ENCODE measurements at regions not wholly inside any gene's neighbourhood (a gene's known extent, or its start where the extent isn't known, plus 50 kb on each side); places are given as distances from the start of the nearest gene placed in this dataset.

DNA sequence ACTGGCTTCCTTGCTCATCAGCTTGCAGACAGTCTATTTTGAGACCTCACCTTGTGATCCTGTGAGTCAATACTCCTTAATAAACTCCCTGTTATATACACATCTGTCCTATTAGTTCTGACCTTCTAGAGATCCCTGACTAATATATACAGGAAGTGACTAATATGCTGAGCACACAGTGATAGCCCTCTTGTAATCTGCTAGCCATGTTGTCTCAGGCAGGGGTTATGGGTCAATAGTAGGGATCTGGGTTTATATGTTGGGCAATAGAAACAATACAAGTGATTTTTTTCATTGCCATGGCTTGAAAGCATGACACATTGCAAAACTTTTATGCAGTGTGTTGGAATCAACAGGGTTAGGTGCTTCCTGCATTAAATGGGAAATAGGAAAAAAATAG is 562.2 kb downstream of the GALC start:
- no peaks in the 10 kb centered on the region for H3K36me3 ChIP-seq (replicated peaks)
- no peaks in the 10 kb centered on the region for H3K27me3 ChIP-seq (replicated peaks)
- in situ Hi-C loops (cut with HindIII; ENCODE audit: low pct_ligation_motif_present, low sequenced_read_pairs) = no loop called here
- H3K27ac ChIP-seq = no peak overlapping the region
- DNase-seq = no peak
- no peak for TF ChIP-seq CTCF (IDR thresholded peaks at IDR 0.05; ENCODE audit: low read depth, low read length, missing control alignments)
- no peak overlapping the region for H3K4me3 ChIP-seq (ENCODE audit: low read depth, low read length)

DNA sequence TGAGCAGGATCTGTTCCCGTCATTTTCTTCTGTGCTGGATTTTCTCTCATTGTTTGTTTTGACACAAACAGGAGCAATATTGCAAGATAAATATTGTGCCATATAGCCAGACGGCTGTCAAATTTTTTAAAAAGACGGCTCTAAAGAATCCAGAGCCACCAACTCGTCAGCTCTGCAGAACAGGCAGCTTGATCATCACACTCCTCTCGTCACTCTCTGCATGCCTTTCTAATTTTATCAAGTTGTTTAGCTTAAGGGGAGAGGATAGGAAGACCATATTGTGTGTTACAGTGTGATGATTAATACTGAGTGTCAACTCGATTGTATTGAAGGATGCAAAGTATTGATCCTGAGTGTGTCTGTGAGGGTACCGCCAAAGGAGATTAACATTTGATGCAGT is 562.8 kb downstream of the GALC start:
- Histone ChIP-seq H3K36me3 (replicated peaks) (no peaks in the 10 kb centered on the region), H3K27me3 (replicated peaks) (no peaks in the 10 kb centered on the region), H3K4me3 (ENCODE audit: low read depth, low read length) (no peak overlapping the region), H3K27ac (no peak overlapping the region)
- no peak for TF ChIP-seq CTCF (IDR thresholded peaks at IDR 0.05; ENCODE audit: low read depth, low read length, missing control alignments)
- no peak for DNase-seq
- in situ Hi-C loops (cut with HindIII; ENCODE audit: low pct_ligation_motif_present, low sequenced_read_pairs) = no loop called here

GRCh38 chr14:87419925-87420324 is 573.1 kb downstream of the GALC start:
- Histone ChIP-seq H3K4me3 (ENCODE audit: low read depth, low read length) (no peak overlapping the region), H3K27me3 (replicated peaks) (no peaks in the 10 kb centered on the region), H3K27ac (no peak overlapping the region), H3K36me3 (replicated peaks) (no peaks in the 10 kb centered on the region)
- DNase-seq = no peak
- TF ChIP-seq CTCF (IDR thresholded peaks at IDR 0.05; ENCODE audit: low read depth, low read length, missing control alignments) = no peak
- in situ Hi-C loops (cut with HindIII; ENCODE audit: low pct_ligation_motif_present, low sequenced_read_pairs) = no loop called here

GRCh38 chr14:87411370-87411769 is 581.6 kb downstream of the GALC start:
- no peak for TF ChIP-seq CTCF (IDR thresholded peaks at IDR 0.05; ENCODE audit: low read depth, low read length, missing control alignments)
- Histone ChIP-seq H3K27ac (no peak overlapping the region), H3K4me3 (ENCODE audit: low read depth, low read length) (no peak overlapping the region), H3K27me3 (replicated peaks) (no peaks in the 10 kb centered on the region), H3K36me3 (replicated peaks) (no peaks in the 10 kb centered on the region)
- no peak for DNase-seq
- in situ Hi-C loops (cut with HindIII; ENCODE audit: low pct_ligation_motif_present, low sequenced_read_pairs) = no loop called here

DNA sequence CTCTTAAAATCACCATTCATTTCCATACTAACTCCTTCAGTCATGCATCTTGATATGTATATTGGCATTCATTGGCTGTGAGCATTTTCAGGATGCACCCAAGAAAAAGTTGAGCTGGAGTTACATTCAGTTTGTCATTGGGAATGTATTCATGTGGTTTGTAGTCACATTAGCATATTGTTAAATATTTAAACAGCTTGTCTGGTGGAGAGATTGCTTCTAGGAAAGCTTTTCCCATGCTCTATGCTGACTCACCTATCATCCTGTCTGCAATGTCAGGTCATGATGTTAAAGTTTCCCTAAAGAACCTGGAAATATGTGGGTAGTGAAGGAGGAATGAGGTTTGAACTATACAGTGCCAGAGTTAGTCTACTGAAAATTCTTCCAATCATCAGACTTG is 583.6 kb downstream of the GALC start:
- Histone ChIP-seq H3K27ac (no peak overlapping the region), H3K27me3 (replicated peaks) (no peaks in the 10 kb centered on the region), H3K4me3 (ENCODE audit: low read depth, low read length) (no peak overlapping the region), H3K36me3 (replicated peaks) (no peaks in the 10 kb centered on the region)
- in situ Hi-C loops (cut with HindIII; ENCODE audit: low pct_ligation_motif_present, low sequenced_read_pairs) = no loop called here
- DNase-seq = no peak
- no peak for TF ChIP-seq CTCF (IDR thresholded peaks at IDR 0.05; ENCODE audit: low read depth, low read length, missing control alignments)

DNA sequence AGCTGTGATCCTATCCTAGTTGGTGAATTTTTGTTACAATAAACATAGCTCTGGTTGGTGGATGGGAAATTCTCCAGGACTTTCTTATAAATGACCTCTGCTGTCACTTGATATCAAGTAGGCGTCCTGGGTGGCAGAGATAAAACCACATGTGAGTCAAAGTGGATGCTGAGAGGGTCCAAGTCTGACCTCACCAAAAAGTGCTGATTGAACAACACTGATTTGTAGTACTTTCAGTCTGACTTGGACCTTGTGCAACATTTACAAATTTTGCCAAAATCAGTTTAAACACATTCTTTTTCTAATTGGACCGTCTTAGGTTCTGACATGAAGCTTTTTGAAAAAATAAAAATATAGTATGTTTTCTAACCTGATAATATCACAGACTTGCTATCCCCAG is 585.6 kb downstream of the GALC start:
- no peak for DNase-seq
- no peaks in the 10 kb centered on the region for H3K36me3 ChIP-seq (replicated peaks)
- H3K27ac ChIP-seq = no peak overlapping the region
- in situ Hi-C loops (cut with HindIII; ENCODE audit: low pct_ligation_motif_present, low sequenced_read_pairs) = no loop called here
- no peak for TF ChIP-seq CTCF (IDR thresholded peaks at IDR 0.05; ENCODE audit: low read depth, low read length, missing control alignments)
- no peak overlapping the region for H3K4me3 ChIP-seq (ENCODE audit: low read depth, low read length)
- H3K27me3 ChIP-seq (replicated peaks) = no peaks in the 10 kb centered on the region
